Adrenal gland (tissue), 5 donors: ENCODE measurements at regions not wholly inside any gene's neighbourhood (a gene's known extent, or its start where the extent isn't known, plus 50 kb on each side); places are given as distances from the start of the nearest gene placed in this dataset.

Experiments
- CTCF ChIP-seq, 6 experiments: fragments of 450-650 bp in 4 of 6; fragments of 200-600 bp in 2 of 6; sonication (generic) in 1 of 6; IDR thresholded peaks; 1 replicate in 5 of 6; 2 replicates in 1 of 6; pipeline versions ENCODE4 v1.5.1 to v1.8.0; 2016 to 2021; ENCODE audit warnings: antibody characterized with exemption in 6 of 6, mild to moderate bottlenecking in 2 of 6, moderate library complexity in 1 of 6
- POLR2A ChIP-seq, 2 donors: fragments of 450-650 bp; IDR thresholded peaks; one replicate each; pipeline ENCODE4 v1.6.1; 2017; ENCODE audit warnings: antibody characterized with exemption in 2 of 2, mild to moderate bottlenecking in 2 of 2, moderate library complexity in 1 of 2
- donor health status: DM: no; HTN: no; CAD: no.

GRCh38 chr18:66078925-66079800, 328.4 kb downstream of the CDH7 start:
- TF ChIP-seq CTCF (IDR thresholded peaks at IDR 0.05) (no peak), POLR2A (IDR thresholded peaks at IDR 0.05) (no peak)
